ENCODE measurements at regions not wholly inside any gene's neighbourhood (a gene's known extent, or its start where the extent isn't known, plus 50 kb on each side); places are given as distances from the start of the nearest gene placed in this dataset.

DNA sequence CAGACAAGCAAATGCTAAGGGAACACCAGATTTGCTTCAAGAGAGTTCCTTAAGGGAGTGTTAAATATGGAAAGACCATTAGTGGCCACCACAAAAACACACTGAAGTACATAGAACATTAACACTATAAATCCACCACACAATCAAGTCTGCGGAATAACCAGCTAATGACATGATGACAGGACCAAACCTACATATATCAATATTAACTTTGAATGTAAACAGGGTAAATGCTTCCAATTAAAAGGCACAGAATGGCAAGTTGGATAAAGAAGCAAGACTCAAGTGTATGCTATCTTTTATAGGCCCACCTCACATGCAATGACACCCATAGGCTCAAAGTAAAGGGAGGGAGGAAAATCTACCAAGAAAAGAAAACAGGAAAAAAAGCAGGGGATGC lies 291.3 kb downstream of the COG6 start (continued):
- TF ChIP-seq, protein P1, sequence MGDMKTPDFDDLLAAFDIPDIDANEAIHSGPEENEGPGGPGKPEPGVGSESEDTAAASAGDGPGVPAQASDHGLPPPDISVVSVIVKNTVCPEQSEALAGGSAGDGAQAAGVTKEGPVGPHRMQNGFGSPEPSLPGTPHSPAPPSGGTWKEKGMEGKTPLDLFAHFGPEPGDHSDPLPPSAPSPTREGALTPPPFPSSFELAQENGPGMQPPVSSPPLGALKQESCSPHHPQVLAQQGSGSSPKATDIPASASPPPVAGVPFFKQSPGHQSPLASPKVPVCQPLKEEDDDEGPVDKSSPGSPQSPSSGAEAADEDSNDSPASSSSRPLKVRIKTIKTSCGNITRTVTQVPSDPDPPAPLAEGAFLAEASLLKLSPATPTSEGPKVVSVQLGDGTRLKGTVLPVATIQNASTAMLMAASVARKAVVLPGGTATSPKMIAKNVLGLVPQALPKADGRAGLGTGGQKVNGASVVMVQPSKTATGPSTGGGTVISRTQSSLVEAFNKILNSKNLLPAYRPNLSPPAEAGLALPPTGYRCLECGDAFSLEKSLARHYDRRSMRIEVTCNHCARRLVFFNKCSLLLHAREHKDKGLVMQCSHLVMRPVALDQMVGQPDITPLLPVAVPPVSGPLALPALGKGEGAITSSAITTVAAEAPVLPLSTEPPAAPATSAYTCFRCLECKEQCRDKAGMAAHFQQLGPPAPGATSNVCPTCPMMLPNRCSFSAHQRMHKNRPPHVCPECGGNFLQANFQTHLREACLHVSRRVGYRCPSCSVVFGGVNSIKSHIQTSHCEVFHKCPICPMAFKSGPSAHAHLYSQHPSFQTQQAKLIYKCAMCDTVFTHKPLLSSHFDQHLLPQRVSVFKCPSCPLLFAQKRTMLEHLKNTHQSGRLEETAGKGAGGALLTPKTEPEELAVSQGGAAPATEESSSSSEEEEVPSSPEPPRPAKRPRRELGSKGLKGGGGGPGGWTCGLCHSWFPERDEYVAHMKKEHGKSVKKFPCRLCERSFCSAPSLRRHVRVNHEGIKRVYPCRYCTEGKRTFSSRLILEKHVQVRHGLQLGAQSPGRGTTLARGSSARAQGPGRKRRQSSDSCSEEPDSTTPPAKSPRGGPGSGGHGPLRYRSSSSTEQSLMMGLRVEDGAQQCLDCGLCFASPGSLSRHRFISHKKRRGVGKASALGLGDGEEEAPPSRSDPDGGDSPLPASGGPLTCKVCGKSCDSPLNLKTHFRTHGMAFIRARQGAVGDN (IDR thresholded peaks at IDR 0.05): no peak
- TF ChIP-seq YY1 (IDR thresholded peaks at IDR 0.05; ENCODE audit: low read depth, low read length) (no peak), SIN3A (IDR thresholded peaks at IDR 0.05; ENCODE audit: low read depth, low read length) (no peak), IKZF2 (IDR thresholded peaks at IDR 0.05) (no peak), STAT3 (IDR thresholded peaks at IDR 0.05; ENCODE audit: low read depth, low read length) (no peak), TCF7 (IDR thresholded peaks at IDR 0.05; ENCODE audit: borderline replicate concordance) (no peak), SMARCA5 (IDR thresholded peaks at IDR 0.05) (no peak), ZNF207 (IDR thresholded peaks at IDR 0.05; ENCODE audit: borderline replicate concordance) (no peak), NFIC (IDR thresholded peaks at IDR 0.05; ENCODE audit: low read depth, low read length) (no peak), IRF3 (IDR thresholded peaks at IDR 0.05) (no peak)
